ENCODE measurements at regions not wholly inside any gene's neighbourhood (a gene's known extent, or its start where the extent isn't known, plus 50 kb on each side); places are given as distances from the start of the nearest gene placed in this dataset.

DNA sequence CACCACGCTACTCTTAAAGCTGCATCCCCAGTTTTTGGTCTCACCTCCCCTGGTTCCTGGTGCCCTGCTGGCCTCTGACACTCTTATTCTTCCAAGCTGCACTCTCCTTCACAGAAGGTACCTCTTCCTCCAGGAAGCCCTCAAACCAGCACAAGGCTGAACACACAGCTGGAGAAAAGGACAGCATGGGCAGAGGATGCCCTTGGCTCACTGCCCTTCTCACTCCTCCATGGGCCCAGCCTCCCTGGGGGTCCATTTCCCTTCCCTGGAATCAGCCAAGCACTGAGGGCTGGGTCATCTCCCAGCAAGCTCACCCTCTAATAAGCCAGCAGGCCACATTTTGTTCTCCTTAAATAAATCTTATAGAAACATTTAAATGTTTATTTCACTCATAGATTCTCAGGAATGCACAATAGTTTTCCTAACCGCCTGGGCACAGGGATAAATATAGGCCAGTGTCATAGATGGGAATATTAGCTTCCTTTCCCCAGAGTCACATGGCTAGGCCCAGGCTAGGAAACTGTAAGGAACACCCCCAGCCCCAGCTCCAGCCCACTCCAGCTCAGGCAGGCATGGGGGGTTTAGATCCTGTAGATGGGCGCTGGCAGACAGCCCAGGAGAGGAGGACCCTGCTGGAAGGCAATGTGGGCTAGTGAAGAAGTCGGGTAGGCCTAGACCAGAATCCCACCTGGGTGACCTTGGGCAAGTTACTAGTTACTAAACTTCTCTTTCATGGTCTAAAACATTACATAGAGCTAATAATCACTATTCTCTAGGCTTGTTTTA is 51.5 kb downstream of the IRAG1 start:
- no peak for DNase-seq

DNA sequence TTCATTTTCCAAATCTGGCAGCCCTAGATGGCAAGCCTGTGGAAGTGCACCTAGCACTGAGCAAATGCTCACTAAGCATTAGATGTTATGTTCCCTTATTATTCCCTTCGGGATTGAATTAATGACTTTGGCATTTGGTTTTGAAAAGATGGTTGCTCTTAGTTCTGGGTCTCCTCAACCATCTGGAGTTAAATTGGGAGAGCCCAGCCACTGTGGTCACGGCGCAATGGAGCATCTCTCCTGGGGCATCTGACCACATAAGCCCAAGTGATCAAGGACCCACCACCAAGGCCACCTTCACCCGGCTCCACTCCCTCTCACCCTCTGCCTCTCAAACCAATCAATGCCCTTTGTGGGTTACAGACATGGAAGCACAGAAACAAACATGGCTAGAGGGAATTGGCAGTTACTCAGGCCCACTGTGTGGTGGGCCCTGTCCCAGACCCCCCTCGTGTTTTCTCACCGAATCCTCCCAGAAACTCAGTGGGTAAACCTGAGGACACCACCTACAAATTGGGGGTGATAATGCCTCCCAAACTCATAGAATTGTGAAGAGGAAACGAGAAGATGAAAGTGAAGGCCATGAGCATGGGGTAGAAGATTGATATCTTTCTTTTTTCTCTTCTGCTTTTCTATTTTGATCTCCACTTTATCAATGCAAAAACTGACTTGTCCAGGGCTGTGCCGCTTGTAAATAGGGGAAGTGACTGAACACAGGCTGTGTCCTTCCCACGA is 52.2 kb downstream of the IRAG1 start:
- DNase-seq, result no peak

DNA sequence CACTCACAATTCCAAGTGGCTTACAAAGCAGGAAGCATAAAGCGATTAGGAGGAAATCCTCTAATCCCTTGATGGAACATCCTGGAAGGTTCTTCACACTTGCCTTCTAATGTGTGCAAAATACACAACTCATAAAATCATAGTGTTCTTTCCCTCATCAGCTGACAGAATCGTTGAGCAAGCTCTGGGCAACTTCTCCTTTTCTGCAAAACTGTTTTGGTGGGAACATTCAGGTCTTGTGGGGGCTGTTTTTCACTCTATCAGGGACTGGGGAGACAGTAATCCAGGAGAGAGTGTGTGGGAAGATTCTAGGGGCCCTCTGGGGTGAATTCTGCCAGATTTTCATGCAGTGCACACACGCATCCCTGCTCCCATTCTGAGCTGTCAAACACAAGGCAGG is 53.2 kb downstream of the IRAG1 start:
- no peak for DNase-seq

DNA sequence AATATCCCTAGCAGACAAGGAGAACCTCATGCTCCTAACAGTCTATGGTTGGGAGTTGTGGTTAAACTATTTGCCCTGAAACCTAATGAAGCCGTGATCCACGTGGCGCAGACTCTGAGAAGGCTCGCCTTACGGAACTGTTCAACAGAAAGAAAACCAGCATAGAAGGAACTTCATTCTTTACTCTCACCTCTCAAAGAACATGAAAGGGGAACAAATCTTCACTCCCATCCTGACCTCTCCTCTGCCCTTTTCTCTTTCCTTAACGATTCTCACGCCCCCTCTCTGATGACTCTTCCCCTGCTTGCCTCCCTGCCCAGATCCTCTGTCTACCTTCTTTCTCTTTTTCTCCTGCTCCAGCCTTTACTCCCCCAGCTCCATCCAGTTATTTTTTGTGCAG is 54.2 kb downstream of the IRAG1 start:
- DNase-seq, result no peak

DNA sequence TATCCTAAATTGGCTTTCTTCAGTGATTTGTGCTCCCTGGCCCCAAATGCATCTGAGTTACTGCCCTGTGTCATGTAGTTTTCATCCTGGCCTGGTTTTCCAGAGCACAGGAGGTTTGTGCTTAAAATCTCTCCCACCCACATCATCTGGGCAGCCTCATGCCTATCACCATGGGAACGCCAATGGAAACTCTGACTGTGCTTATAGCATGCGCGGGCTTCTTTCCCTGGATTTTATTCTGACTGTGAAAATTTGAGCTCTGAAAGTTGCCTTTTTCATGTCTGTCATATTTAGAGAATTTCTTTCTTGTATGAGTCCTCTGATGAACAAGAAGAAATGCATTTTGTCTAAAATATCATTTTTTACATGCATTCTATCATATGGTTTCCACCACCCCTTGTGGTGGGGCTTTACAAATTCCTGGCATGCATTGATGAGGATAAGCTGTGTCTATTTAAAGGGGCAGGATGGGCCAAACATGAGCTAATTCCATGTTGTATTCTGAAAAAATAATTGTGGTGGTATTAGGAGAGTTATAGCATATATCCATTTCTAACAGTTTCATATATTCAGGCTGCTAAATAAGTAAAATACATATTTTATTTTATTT is 55.1 kb downstream of the IRAG1 start:
- no peak for DNase-seq

DNA sequence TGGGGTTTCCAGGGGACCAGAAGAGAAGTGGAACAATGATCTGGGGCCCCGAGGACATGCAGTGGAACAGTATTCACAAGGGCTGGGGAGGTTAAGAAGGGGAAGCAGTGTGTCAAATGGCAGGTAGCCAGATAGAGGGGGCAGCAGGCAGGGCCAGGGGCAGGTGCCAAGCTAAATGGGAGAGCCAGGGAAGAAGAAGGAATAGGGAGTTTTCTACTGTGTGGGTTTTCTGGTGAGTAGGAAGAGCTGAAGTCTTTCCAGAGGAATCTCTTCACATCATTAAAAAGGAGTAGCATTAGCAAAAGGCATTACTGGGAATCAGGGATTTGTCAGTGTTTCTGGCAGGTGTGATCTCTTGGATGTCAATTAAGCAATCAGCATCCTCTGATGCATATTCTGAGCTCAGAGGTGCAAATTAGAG is 55.8 kb downstream of the IRAG1 start:
- no peak for DNase-seq

GRCh38 chr11:10634407-10634806 is 59.1 kb downstream of the IRAG1 start:
- no peak for DNase-seq

DNA sequence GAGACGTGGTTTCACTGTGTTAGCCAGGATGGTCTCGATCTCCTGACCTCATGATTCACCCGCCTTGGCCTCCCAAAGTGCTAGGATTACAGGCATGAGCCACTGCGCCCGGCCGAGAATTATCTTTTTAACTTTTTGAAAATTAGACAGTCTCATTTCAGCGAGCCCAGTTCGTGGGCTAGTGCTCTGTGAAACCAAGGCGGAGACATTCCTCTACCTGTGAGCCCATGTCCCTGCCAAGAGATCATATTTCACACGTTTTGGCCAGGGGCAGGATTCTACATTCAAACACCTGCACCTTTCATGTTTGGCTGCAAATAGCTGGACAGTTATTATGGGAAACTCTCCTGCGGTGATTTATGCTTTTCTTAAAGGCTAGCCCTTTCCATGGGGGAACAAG is 60.3 kb downstream of the IRAG1 start:
- DNase-seq, result no peak

DNA sequence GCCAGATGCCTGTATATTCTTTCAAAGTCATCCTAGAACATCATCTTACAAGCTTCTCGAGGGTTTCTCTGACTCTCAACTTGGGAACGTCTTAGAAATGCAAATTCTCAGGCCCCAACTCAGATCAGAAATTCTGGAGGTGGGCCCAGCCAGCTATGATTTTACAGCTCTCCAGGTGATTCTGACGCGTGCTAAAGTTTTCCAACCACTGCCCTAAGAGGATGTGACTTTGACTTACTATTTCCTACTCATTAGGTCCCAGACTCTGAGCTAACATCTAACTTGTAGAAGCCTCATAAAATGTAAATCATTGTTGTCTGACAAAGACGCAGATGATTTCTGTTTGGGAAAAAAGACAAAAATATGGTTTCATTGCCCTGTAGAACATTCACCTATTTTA is 61.1 kb downstream of the IRAG1 start:
- DNase-seq, result no peak

- no peak for DNase-seq
Observed at GRCh38 chr11:10631761-10632160, 61.8 kb downstream of the IRAG1 start.

GRCh38 chr11:10629411-10630002 is 61.0 kb upstream of the LYVE1 start:
- no peak for DNase-seq

DNA sequence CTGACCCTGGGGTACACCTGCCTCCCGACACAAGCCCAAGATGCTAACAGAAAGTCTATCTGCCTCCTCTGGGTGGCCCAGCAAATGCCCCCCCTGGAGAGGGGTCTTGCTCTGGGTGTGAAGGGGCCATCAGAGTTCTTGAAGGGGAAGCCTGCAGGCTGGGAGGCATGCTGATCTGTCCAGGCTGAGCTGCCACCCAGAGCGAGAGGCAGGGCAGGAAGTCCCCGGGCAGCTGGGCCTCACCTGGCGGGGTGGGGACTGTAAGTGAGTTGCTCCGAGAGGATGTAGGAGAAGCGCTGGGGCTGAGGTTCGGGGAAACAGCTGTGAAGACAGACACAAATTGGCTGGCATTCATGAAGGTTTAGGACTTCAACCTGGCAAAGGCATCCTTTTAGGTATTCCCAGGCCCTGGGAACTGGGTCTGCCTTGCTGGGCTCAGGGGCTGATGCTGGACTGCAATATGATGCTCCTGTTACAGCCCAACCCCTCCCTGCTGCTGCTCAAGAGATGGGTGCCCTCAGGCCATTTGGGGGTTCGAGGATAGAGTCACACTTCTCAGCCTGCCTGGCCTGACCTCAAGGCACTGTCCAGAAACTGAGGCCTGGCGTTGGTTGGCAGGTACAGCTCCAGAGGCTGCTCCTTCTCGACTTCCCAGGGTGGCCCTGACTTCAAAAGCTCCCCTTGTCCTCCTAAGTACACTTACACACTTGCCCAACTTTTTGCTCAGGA is 60.2 kb upstream of the LYVE1 start:
- peak in 1 of 2 donors; percentile 19 for DNase-seq

- DNase-seq, result no peak
Observed at GRCh38 chr11:10627816-10628215, 59.4 kb upstream of the LYVE1 start.

- DNase-seq, result no peak
Observed at GRCh38 chr11:10627291-10627690, 58.8 kb upstream of the LYVE1 start.

DNA sequence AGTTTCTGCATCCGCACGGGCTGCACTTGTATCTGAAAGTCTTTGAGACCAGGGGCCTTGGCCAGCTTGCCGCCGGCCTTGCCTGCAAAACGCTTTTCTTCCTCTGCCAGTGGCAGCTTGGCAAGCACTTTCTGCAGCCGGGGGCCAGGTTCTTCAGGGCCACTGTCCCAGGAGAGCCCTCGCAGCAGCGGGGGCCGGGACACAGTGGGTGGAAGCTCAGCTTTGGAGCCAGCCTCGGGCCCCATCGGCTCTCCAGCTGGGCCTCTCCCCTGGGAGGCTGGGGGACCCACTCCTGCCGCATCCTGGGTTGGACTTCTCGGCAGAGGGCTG is 57.5 kb upstream of the LYVE1 start:
- no peak for DNase-seq

DNA sequence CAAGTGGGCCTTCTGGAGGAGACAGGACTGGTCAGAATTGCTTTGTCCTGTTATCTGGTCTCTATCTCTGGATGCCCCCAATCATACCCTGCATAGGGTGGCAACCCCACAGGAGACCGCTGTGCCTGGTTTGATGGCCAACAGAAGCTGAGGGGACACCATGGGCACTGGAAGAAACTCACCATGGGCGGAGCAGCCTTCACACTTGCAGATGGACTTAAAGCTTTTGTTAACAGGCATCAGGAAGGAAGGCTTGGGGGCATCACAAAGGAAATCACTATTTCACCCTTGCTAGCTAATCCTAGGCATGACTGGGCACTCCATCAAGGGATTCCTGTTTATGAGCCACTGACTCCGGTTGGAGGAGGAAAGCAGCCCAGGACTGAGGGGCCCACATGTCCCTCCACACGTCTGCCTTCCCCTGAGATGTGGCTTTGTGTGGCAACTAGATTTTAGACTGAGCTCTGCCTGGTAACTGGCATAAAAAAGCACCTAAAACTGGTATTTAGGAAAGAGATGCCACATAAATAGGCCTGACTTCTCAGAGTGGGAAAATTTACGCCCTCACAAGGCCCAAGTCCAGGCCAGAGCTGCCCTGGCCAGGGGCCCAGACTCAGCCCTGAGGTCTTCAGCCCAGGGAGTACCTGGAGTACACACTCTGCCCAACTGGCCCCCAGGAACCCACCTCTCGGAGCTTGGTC is 57.0 kb upstream of the LYVE1 start:
- DNase-seq, result no peak

- DNase-seq, result peak in 1 of 2 donors; percentile 12
Observed at GRCh38 chr11:10623797-10624761, 55.6 kb upstream of the LYVE1 start.

GRCh38 chr11:10622957-10623791 is 54.7 kb upstream of the LYVE1 start:
- no peak for DNase-seq

DNA sequence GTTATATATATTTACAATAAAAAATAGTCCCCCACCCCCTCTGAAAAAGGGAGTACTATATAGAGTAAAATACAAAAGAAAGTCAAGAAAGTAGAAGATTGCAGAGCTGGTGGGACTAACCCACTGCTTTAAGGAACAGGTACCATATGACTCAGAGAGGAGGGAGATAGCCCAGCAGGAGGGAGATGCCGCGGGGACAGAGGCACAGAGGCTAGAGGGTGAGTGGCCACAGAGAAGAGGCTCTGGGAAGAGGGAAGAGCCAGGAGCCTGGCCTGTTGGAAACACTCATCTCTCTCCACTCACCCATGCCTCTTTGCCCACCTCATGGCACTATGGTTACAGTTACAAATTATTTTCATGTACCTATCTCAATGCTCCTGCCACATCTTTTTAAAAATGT is 53.6 kb upstream of the LYVE1 start:
- no peak for DNase-seq

GRCh38 chr11:10619131-10619680 is 50.7 kb upstream of the LYVE1 start:
- no peak for DNase-seq
